ENCODE measurements at regions not wholly inside any gene's neighbourhood (a gene's known extent, or its start where the extent isn't known, plus 50 kb on each side); places are given as distances from the start of the nearest gene placed in this dataset.

DNA sequence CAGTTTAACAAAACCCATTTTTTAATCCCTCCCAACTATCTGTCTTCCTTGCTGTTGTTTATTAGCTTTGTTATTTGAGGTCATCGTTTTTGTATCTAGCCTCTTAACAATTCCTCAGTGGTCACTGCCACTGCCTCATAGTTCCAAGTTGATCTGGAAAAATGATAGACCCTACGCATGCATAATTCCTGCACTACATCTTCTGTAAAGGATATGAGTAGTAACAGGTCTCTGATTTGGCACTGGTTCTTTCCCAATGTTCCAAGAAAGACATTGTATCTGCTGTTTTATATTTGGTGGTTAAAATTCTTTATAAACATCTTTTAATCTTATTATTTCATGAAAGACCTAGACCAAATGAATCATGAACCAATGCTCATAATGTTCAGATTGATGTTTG is 166.6 kb downstream of the ZNF330 start:
- TF ChIP-seq, protein P1, sequence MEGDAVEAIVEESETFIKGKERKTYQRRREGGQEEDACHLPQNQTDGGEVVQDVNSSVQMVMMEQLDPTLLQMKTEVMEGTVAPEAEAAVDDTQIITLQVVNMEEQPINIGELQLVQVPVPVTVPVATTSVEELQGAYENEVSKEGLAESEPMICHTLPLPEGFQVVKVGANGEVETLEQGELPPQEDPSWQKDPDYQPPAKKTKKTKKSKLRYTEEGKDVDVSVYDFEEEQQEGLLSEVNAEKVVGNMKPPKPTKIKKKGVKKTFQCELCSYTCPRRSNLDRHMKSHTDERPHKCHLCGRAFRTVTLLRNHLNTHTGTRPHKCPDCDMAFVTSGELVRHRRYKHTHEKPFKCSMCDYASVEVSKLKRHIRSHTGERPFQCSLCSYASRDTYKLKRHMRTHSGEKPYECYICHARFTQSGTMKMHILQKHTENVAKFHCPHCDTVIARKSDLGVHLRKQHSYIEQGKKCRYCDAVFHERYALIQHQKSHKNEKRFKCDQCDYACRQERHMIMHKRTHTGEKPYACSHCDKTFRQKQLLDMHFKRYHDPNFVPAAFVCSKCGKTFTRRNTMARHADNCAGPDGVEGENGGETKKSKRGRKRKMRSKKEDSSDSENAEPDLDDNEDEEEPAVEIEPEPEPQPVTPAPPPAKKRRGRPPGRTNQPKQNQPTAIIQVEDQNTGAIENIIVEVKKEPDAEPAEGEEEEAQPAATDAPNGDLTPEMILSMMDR (conservative IDR thresholded peaks at IDR 0.05; ENCODE audit: low read depth, low read length) = no peak
- no peak for TF ChIP-seq EZH2 (IDR thresholded peaks at IDR 0.05; ENCODE audit: borderline replicate concordance, low read depth, low read length, poor library complexity, severe bottlenecking)

All from A673 (cell line).